ENCODE measurements at regions not wholly inside any gene's neighbourhood (a gene's known extent, or its start where the extent isn't known, plus 50 kb on each side); places are given as distances from the start of the nearest gene placed in this dataset.

DNA sequence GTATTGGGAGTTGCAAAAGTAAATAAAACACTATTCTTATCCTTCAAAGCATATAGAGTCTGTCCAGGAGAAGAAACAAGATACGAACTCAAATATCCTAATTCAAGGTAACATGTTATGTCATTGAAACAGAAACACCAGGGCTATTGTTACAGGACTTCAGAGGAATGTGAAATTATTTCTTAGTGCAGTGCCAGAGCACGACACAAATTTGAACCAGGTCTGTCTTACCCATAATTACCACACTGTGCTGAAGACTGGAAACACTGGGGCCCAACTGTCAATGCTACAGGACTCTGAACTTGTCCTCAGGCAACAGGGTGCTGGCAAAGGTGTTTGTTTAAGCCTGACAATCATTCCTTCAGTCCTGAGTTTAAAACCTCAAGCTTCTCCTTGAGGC, 633.6 kb upstream of the UBE2E2 start:
- TF ChIP-seq POLR2A (IDR thresholded peaks at IDR 0.05) (no peak), POLR2AphosphoS5 (IDR thresholded peaks at IDR 0.05) (no peak)
- TF ChIP-seq, protein P1, sequence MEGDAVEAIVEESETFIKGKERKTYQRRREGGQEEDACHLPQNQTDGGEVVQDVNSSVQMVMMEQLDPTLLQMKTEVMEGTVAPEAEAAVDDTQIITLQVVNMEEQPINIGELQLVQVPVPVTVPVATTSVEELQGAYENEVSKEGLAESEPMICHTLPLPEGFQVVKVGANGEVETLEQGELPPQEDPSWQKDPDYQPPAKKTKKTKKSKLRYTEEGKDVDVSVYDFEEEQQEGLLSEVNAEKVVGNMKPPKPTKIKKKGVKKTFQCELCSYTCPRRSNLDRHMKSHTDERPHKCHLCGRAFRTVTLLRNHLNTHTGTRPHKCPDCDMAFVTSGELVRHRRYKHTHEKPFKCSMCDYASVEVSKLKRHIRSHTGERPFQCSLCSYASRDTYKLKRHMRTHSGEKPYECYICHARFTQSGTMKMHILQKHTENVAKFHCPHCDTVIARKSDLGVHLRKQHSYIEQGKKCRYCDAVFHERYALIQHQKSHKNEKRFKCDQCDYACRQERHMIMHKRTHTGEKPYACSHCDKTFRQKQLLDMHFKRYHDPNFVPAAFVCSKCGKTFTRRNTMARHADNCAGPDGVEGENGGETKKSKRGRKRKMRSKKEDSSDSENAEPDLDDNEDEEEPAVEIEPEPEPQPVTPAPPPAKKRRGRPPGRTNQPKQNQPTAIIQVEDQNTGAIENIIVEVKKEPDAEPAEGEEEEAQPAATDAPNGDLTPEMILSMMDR (IDR thresholded peaks at IDR 0.05) = no peak
- Histone ChIP-seq H3K27ac (no peak overlapping the region), H3K36me3 (no peaks in the 10 kb centered on the region), H3K4me1 (no peaks in the 10 kb centered on the region), H3K9me3 (no peaks in the 10 kb centered on the region), H3K27me3 (no peaks in the 10 kb centered on the region), H3K4me3 (no peak overlapping the region)
- WGBS, 2 donors (ENCODE audit: low coverage in 1 of 2) = 82 to 95% methylated on average over 2 of the region's 2 CpGs
- no peak for ATAC-seq

DNA sequence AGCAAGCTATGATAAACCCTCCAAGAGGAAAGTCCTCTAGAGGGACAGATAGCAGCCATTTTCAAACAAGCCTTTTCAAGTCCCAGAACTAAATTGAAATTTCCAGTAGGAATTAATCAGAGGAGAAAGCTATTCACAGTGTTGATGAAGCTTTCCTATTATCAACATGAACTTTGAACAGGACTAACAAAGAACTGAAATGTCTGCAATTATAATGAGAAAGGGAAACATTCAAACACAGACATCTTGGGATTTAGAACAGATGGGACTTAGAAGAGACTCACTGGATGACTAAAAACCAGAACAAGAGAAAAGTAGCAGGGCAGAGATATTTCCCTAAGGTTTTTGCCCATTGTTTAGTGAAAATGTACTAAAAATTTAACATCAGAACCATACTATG, 622.1 kb upstream of the UBE2E2 start:
- no peak for TF ChIP-seq EP300 (IDR thresholded peaks at IDR 0.05)
- no peak for TF ChIP-seq POLR2A (IDR thresholded peaks at IDR 0.05)
- TF ChIP-seq, protein P1 (IDR thresholded peaks at IDR 0.05) = no peak
- no peak for TF ChIP-seq POLR2AphosphoS5 (IDR thresholded peaks at IDR 0.05)
- Histone ChIP-seq H3K9me3 (no peaks in the 10 kb centered on the region), H3K4me1 (no peaks in the 10 kb centered on the region), H3K36me3 (no peaks in the 10 kb centered on the region), H3K27ac (no peak overlapping the region), H3K4me3 (no peak overlapping the region), H3K27me3 (no peaks in the 10 kb centered on the region)
- no peak for ATAC-seq

DNA sequence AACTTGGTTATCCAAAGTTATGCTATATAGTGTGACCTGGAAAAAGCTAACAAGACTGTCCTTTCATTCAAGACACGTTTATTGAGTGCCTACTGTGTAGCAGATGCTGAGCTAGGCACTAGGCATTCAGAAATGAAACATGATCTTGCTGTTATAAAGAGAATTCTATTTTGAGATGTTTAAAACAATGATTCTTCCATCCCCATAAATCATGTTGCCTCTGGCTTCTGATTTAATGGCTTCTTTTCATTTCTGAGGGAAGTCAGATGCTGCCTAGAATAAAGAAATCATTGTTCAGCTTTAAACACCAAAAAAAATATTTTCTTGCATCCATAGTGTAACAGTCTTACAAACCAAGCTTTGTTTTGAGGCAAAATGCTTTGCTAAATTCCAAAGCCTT, 620.9 kb upstream of the UBE2E2 start:
- no peak for TF ChIP-seq POLR2AphosphoS5 (IDR thresholded peaks at IDR 0.05)
- TF ChIP-seq, protein P1 (IDR thresholded peaks at IDR 0.05) = no peak
- TF ChIP-seq POLR2A (IDR thresholded peaks at IDR 0.05) = no peak
- WGBS, 2 donors (ENCODE audit: low coverage in 1 of 2) = 10 to 46% methylated on average over 1 of the region's 1 CpG
- Histone ChIP-seq H3K27me3 (no peaks in the 10 kb centered on the region), H3K4me3 (no peak overlapping the region), H3K27ac (no peak overlapping the region), H3K9me3 (no peaks in the 10 kb centered on the region), H3K4me1 (no peaks in the 10 kb centered on the region), H3K36me3 (no peaks in the 10 kb centered on the region)
- ATAC-seq = no peak

DNA sequence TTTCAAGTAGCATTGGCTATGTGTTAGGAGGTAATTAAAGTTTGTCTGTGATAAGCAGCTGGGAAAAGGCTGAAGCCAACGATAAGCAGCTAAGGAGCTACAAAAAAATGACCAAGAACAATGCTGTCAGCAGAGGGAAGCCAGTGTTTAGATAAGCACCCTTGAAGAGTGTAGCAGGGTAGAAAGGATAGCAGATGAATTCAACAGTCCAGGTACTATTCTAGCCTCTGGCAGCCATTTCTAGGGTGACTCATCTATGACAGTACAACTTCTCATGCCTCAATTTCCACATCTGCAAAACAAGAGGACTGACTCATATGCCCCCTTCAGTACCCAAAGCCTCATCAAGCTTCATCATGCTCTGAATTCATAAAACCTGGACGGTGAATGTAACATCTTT, 617.6 kb upstream of the UBE2E2 start:
- no peak overlapping the region for H3K27ac ChIP-seq
- WGBS, 2 donors (ENCODE audit: low coverage in 1 of 2) = 36 to 60% methylated on average over 2 of the region's 2 CpGs
- TF ChIP-seq, protein P1 (IDR thresholded peaks at IDR 0.05) = no peak
- no peak for TF ChIP-seq EP300 (IDR thresholded peaks at IDR 0.05)
- no peak for TF ChIP-seq POLR2A (IDR thresholded peaks at IDR 0.05)
- TF ChIP-seq POLR2AphosphoS5 (IDR thresholded peaks at IDR 0.05) = no peak

DNA sequence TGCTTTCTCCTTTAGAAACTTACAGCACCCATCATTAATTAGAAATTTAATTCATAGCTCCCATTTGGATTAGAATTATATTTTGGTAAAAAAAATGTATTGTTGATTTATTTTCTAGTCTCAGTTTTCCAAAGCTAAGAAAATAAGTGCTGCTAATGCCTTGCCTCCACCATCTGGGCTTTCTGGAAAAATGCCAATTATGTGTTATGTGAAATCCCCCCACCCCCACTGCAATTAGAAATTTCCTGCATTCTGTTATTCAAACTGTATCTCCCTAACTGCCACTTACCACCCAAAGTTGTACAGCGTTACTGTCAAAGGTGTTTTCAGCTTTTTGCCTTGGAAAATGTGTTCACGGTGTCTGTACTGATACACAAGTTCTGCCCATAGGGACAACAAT, 617.2 kb upstream of the UBE2E2 start:
- Histone ChIP-seq H3K27me3 (no peaks in the 10 kb centered on the region), H3K9me3 (no peaks in the 10 kb centered on the region), H3K4me1 (no peaks in the 10 kb centered on the region), H3K4me3 (no peak overlapping the region), H3K36me3 (no peaks in the 10 kb centered on the region), H3K27ac (no peak overlapping the region)
- ATAC-seq = no peak
- TF ChIP-seq POLR2AphosphoS5 (IDR thresholded peaks at IDR 0.05) (no peak), POLR2A (IDR thresholded peaks at IDR 0.05) (no peak), EP300 (IDR thresholded peaks at IDR 0.05) (no peak)
- TF ChIP-seq, protein P1 (IDR thresholded peaks at IDR 0.05) = no peak
- 83 to 94% methylated on average over 1 to 2 of the region's 2 CpGs for WGBS, 2 donors (ENCODE audit: low coverage in 1 of 2)

More for the DNA sequence above, 617.6 kb upstream of the UBE2E2 start:
- Histone ChIP-seq H3K27me3 (no peaks in the 10 kb centered on the region), H3K36me3 (no peaks in the 10 kb centered on the region), H3K9me3 (no peaks in the 10 kb centered on the region), H3K4me3 (no peak overlapping the region), H3K4me1 (no peaks in the 10 kb centered on the region)
- ATAC-seq = no peak

All from gastroesophageal sphincter (tissue), 4 donors.